ENCODE measurements at regions not wholly inside any gene's neighbourhood (a gene's known extent, or its start where the extent isn't known, plus 50 kb on each side); places are given as distances from the start of the nearest gene placed in this dataset.

DNA sequence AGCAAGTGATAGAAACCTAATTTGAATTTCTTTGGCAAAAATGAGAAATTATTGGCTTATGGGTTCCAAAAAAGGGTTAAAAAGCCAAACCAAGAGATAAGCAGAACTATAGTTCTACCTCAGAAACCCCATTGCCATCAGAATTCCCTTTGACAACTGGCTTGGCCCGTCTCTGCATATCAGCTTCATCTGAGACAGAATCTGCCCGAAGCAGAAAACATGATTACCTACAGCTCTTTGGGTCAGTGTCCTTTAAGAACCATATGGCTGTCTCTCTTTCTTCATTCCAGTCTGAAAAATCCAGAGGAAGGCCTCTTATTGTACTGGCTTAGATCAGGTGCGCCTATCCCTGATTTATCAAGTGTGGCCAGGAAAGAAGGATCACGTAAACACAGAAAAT, 49.8 kb upstream of the AGPS start:
- DNase-seq (ENCODE audit: low read depth in 2 of 2) = no peak
